ENCODE measurements at regions not wholly inside any gene's neighbourhood (a gene's known extent, or its start where the extent isn't known, plus 50 kb on each side); places are given as distances from the start of the nearest gene placed in this dataset.

DNA sequence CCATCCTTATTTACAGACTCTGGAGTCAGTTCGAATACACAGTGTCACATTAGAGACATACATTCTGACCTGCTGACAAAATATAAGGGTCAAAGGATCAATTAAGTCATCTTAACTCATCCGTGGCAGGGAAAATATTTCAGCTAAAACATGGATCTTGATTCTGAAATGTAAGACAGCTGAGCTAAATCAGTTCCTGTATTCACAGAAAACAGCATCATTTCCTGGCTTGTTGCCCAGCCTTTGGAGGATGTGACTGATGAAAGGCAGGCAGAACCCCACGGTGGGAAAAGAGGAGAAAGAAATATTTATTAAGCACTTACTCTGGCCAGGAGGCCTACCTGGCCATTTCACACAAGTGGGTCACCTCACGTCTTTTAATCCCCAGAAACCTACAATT is 101.9 kb downstream of the GAS2L3 start:
- H3K36me3 ChIP-seq, result no peaks in the 10 kb centered on the region
- H3K27ac ChIP-seq, result no peak overlapping the region
- DNase-seq, result no peak
- H3K4me1 ChIP-seq, result no peaks in the 10 kb centered on the region
- H3K9me3 ChIP-seq, result no peaks in the 10 kb centered on the region
- TF ChIP-seq POLR2A (IDR thresholded peaks at IDR 0.05), result no peak
- TF ChIP-seq, protein P1, sequence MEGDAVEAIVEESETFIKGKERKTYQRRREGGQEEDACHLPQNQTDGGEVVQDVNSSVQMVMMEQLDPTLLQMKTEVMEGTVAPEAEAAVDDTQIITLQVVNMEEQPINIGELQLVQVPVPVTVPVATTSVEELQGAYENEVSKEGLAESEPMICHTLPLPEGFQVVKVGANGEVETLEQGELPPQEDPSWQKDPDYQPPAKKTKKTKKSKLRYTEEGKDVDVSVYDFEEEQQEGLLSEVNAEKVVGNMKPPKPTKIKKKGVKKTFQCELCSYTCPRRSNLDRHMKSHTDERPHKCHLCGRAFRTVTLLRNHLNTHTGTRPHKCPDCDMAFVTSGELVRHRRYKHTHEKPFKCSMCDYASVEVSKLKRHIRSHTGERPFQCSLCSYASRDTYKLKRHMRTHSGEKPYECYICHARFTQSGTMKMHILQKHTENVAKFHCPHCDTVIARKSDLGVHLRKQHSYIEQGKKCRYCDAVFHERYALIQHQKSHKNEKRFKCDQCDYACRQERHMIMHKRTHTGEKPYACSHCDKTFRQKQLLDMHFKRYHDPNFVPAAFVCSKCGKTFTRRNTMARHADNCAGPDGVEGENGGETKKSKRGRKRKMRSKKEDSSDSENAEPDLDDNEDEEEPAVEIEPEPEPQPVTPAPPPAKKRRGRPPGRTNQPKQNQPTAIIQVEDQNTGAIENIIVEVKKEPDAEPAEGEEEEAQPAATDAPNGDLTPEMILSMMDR (IDR thresholded peaks at IDR 0.05), result no peak
- no peak overlapping the region for H3K4me3 ChIP-seq
- H3K27me3 ChIP-seq, result no peaks in the 10 kb centered on the region

GRCh38 chr12:100681074-100681473 is 107.6 kb downstream of the GAS2L3 start:
- H3K4me3 ChIP-seq, result no peak overlapping the region

GRCh38 chr12:100682178-100682577 is 108.7 kb downstream of the GAS2L3 start:
- no peaks in the 10 kb centered on the region for H3K36me3 ChIP-seq

More at GRCh38 chr12:100681074-100681473, 107.6 kb downstream of the GAS2L3 start:
- no peak for TF ChIP-seq POLR2A (IDR thresholded peaks at IDR 0.05)
- TF ChIP-seq, protein P1 (IDR thresholded peaks at IDR 0.05), result no peak
- DNase-seq, result no peak
- H3K9me3 ChIP-seq, result peaks cover 0 to 3% (median 0%) of the 10 kb centered on the region in 4 donors
- no peaks in the 10 kb centered on the region for H3K4me1 ChIP-seq
- H3K36me3 ChIP-seq, result no peaks in the 10 kb centered on the region
- H3K27ac ChIP-seq, result no peak overlapping the region
- no peaks in the 10 kb centered on the region for H3K27me3 ChIP-seq

GRCh38 chr12:100687686-100688085 is 106.9 kb upstream of the ANO4 start:
- TF ChIP-seq, protein P1 (IDR thresholded peaks at IDR 0.05), result no peak
- TF ChIP-seq POLR2A (IDR thresholded peaks at IDR 0.05), result no peak
- Histone ChIP-seq H3K27ac (no peak overlapping the region), H3K4me1 (no peaks in the 10 kb centered on the region), H3K27me3 (no peaks in the 10 kb centered on the region), H3K9me3 (peaks cover 0 to 3% (median 0%) of the 10 kb centered on the region in 4 donors), H3K4me3 (no peak overlapping the region), H3K36me3 (no peaks in the 10 kb centered on the region)
- no peak for DNase-seq

More at GRCh38 chr12:100682178-100682577, 108.7 kb downstream of the GAS2L3 start:
- no peak for DNase-seq
- Histone ChIP-seq H3K27ac (no peak overlapping the region), H3K4me1 (no peaks in the 10 kb centered on the region), H3K27me3 (no peaks in the 10 kb centered on the region), H3K4me3 (no peak overlapping the region), H3K9me3 (peaks cover 0 to 3% (median 0%) of the 10 kb centered on the region in 4 donors)
- TF ChIP-seq POLR2A (IDR thresholded peaks at IDR 0.05), result no peak
- TF ChIP-seq, protein P1 (IDR thresholded peaks at IDR 0.05), result no peak

DNA sequence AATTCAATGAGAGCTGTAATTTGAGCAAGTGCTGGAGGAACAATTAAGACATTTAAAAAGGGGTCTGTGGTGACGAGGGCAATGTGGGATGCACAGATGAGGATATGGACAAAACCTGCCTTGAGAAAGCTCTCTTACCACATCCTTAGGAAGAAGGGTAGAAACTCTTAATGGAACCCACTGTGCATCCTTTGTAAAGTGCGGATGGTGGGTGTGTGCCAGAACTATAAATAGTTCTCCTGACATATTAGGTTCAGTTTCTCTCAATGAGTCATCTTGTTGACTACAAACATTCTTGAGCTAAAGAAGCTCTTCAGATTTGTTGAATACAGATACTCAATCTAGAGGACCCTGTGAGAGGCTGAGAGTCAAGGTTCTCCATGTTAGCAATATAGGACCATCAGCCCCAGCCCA is 106.1 kb upstream of the ANO4 start:
- TF ChIP-seq, protein P1 (IDR thresholded peaks at IDR 0.05), result no peak
- no peak for TF ChIP-seq POLR2A (IDR thresholded peaks at IDR 0.05)

DNA sequence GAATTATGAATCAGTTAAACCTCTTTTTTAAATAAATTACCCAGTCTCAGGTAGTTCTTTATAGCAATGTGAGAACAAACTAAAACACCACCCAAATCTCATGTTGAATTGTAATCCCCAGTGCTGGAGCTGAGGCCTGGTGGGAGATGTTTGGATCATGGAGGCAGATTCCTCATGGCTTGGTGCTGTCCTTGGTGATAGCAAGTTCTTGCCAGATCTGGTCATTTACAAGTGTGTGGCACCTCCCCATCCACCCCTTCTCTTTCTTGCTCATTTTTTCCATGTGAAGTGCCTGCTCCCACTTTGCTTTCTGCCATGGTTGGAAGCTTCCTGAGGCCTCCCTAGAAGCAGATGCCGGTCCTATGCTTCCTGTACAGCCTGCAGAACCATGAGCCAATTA is 102.1 kb upstream of the ANO4 start:
- H3K27ac ChIP-seq, result no peak overlapping the region
- H3K9me3 ChIP-seq, result no peaks in the 10 kb centered on the region
- TF ChIP-seq POLR2A (IDR thresholded peaks at IDR 0.05), result no peak
- TF ChIP-seq, protein P1 (IDR thresholded peaks at IDR 0.05), result no peak
- H3K27me3 ChIP-seq, result no peaks in the 10 kb centered on the region
- no peaks in the 10 kb centered on the region for H3K36me3 ChIP-seq
- no peak overlapping the region for H3K4me3 ChIP-seq
- no peak for DNase-seq
- no peaks in the 10 kb centered on the region for H3K4me1 ChIP-seq

More for the DNA sequence above, 106.1 kb upstream of the ANO4 start:
- DNase-seq, result no peak
- H3K4me3 ChIP-seq, result no peak overlapping the region
- no peaks in the 10 kb centered on the region for H3K36me3 ChIP-seq
- no peaks in the 10 kb centered on the region for H3K27me3 ChIP-seq
- H3K9me3 ChIP-seq, result peaks cover 0 to 3% (median 0%) of the 10 kb centered on the region in 4 donors
- no peak overlapping the region for H3K27ac ChIP-seq
- H3K4me1 ChIP-seq, result no peaks in the 10 kb centered on the region
